ENCODE measurements at regions not wholly inside any gene's neighbourhood (a gene's known extent, or its start where the extent isn't known, plus 50 kb on each side); places are given as distances from the start of the nearest gene placed in this dataset.
"Not testable (repeated sequence)": the region's sequence is repeated elsewhere in the genome, so short reads cannot be mapped to it uniquely, and the experiment has no call there.

DNA sequence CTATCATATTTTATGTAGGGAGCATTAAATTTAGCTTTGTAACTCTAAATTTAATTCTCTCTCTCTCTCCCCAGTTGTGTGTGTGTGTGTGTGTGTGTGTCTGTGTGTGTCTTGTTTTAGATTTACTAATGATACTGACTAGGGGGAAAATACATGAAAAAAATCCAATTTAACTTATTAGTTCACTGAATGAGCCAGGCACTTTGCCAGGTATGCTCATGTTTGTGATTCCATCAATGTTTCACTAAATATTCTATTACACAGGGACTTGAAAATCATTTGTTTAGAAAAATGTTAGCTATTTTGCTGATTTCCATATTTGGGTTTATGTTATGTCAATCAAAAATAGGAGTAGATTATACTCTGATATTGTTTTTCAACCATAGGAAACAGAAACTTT lies 203.7 kb upstream of the ZNF804A start:
- H3K4me1 ChIP-seq = no peaks in the 10 kb centered on the region
- TF ChIP-seq, protein P1, sequence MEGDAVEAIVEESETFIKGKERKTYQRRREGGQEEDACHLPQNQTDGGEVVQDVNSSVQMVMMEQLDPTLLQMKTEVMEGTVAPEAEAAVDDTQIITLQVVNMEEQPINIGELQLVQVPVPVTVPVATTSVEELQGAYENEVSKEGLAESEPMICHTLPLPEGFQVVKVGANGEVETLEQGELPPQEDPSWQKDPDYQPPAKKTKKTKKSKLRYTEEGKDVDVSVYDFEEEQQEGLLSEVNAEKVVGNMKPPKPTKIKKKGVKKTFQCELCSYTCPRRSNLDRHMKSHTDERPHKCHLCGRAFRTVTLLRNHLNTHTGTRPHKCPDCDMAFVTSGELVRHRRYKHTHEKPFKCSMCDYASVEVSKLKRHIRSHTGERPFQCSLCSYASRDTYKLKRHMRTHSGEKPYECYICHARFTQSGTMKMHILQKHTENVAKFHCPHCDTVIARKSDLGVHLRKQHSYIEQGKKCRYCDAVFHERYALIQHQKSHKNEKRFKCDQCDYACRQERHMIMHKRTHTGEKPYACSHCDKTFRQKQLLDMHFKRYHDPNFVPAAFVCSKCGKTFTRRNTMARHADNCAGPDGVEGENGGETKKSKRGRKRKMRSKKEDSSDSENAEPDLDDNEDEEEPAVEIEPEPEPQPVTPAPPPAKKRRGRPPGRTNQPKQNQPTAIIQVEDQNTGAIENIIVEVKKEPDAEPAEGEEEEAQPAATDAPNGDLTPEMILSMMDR (IDR thresholded peaks at IDR 0.05) = no peak
- TF ChIP-seq POLR2A (IDR thresholded peaks at IDR 0.05) = no peak
- no peaks in the 10 kb centered on the region for H3K36me3 ChIP-seq
- no peak overlapping the region for H3K27ac ChIP-seq
- H3K9me3 ChIP-seq = no peaks in the 10 kb centered on the region
- no peak for DNase-seq
- H3K4me3 ChIP-seq = no peak overlapping the region
- no peaks in the 10 kb centered on the region for H3K27me3 ChIP-seq

DNA sequence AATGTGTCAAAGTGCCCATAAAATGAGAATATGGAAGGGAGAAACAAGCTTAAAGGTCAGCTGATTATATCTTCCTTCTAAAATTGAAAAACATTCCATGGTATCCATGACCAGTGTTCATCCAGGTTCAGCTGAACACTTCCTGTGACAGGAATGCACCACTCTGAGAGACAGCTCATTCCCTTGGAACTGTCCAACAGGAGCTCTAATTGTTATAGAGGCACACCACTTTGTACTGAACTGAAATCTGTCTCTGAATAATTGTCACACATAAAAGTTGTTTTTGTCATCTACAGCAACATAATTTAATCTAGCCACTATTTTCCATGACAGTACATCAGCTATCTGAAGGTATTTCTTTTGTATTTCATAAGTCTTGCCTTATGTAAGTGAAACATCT lies 195.9 kb upstream of the ZNF804A start:
- H3K27ac ChIP-seq = no peak overlapping the region
- no peaks in the 10 kb centered on the region for H3K27me3 ChIP-seq
- H3K9me3 ChIP-seq = no peaks in the 10 kb centered on the region
- H3K4me3 ChIP-seq = no peak overlapping the region
- DNase-seq = no peak
- H3K36me3 ChIP-seq = no peaks in the 10 kb centered on the region
- no peaks in the 10 kb centered on the region for H3K4me1 ChIP-seq
- TF ChIP-seq POLR2A (IDR thresholded peaks at IDR 0.05) = no peak
- TF ChIP-seq, protein P1 (IDR thresholded peaks at IDR 0.05) = no peak

DNA sequence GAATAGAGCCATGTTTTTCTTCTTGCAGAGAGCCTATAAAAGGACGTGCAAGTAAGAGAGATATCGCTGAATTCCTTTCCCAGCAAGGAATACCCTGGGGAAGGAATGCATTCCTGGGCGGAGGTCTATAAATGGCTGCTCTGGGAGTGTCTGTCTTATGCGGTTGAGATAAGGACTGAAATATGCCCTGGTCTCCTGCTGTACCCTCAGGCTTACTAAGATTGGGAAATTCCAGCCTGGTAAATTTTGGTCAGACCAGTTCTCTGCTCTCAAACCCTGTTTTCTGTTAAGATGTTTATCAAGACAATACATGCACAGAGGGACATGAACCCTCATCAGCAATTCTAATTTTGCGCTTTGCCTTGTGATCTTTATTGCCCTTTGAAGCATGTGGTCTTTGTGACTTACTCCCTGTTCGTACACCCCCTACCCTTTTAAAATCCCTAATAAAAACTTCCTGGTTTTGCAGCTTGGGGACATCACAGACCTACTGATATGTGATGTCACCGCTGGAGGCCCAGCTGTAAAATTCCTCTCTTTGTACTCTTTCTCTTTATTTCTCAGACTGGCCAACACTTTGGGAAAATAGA lies 191.2 kb upstream of the ZNF804A start:
- H3K27me3 ChIP-seq, H3K27ac ChIP-seq, H3K4me3 ChIP-seq, H3K4me1 ChIP-seq, DNase-seq, H3K9me3 ChIP-seq, H3K36me3 ChIP-seq: not testable (repeated sequence)

DNA sequence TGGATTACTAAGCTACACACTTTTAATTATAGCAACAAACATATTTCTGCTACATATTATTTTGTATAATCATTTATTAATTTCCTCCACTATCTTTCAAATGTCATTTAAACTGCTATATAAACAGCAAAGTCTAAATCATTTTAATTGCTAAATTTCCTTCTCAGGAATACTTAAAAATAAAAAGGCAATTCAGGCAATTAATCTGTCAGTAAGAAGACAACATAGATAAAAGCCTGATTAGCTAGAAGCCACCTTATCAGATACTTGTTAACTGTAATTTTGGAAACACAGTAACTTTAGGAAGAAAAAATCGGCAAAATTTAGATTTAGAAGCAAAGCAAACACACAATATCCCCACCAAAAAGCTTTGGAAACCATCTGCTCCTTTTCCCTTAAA lies 188.2 kb upstream of the ZNF804A start:
- no peaks in the 10 kb centered on the region for H3K27me3 ChIP-seq
- TF ChIP-seq, protein P1 (IDR thresholded peaks at IDR 0.05) = no peak
- no peak for TF ChIP-seq POLR2A (IDR thresholded peaks at IDR 0.05)
- H3K4me1 ChIP-seq = no peaks in the 10 kb centered on the region
- H3K9me3 ChIP-seq = no peaks in the 10 kb centered on the region
- H3K27ac ChIP-seq = no peak overlapping the region
- no peak for DNase-seq
- no peaks in the 10 kb centered on the region for H3K36me3 ChIP-seq
- no peak overlapping the region for H3K4me3 ChIP-seq

DNA sequence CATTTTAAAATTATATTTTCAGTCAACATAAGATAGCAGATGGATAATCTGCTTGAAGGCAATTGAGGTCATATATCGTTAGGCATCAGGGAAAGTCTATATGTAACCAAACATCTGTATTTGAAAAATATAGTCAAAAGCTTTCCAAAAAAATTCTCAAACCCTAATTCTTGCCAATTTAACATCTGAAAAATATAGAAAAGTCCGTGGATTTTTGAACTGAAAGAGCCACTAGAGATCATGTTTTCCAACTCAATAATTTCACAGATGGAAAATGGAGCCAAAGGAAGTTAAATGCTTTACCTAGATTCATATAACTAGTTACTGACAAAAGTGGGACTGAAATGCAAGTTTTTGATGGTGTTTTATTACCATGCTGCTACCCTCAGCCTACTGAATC lies 185.1 kb upstream of the ZNF804A start:
- Histone ChIP-seq H3K36me3 (no peaks in the 10 kb centered on the region), H3K27me3 (no peaks in the 10 kb centered on the region), H3K4me1 (no peaks in the 10 kb centered on the region), H3K4me3 (no peak overlapping the region), H3K27ac (no peak overlapping the region), H3K9me3 (no peaks in the 10 kb centered on the region)
- DNase-seq = no peak
- TF ChIP-seq POLR2A (IDR thresholded peaks at IDR 0.05) = no peak
- TF ChIP-seq, protein P1 (IDR thresholded peaks at IDR 0.05) = no peak

DNA sequence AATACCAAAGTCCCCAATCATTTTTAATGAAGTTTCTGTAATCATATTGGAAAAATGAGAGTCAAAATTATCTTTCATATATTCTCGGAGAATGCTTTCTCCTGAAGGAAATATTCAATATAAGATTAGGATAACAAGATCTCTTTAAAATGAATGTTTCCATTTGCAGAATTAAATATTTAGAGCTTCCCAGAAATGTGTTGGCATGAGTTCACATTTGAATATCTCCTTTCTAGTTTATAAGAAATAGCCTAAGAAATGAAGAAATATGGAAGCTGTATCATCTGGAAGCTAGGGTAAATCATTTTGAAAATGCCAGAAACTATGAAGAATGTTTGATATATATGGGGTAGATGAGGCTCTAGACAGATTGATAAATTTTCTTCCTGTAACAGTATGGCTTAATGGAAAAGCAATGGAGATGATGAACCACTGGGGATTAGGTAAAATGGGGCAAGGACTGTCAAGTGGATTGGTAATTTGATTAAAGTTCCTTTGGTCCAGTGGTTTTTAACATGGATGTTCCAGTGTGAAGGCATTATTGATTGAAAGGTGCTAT lies 184.6 kb upstream of the ZNF804A start:
- H3K36me3 ChIP-seq = no peaks in the 10 kb centered on the region
- H3K27me3 ChIP-seq = no peaks in the 10 kb centered on the region
- no peak for DNase-seq
- no peaks in the 10 kb centered on the region for H3K9me3 ChIP-seq
- H3K4me1 ChIP-seq = no peaks in the 10 kb centered on the region
- TF ChIP-seq, protein P1 (IDR thresholded peaks at IDR 0.05) = no peak
- no peak for TF ChIP-seq POLR2A (IDR thresholded peaks at IDR 0.05)
- H3K27ac ChIP-seq = no peak overlapping the region
- no peak overlapping the region for H3K4me3 ChIP-seq

Measured in Peyer's patch (tissue), 4 donors.